Activated naive CD4-positive, alpha-beta T cell treated with anti-CD3 and anti-CD28 coated beads, Interleukin-2, amount 10 ng/mL, durations not matched to agents 7 days and 5 days (primary cell): ENCODE measurements at regions not wholly inside any gene's neighbourhood (a gene's known extent, or its start where the extent isn't known, plus 50 kb on each side); places are given as distances from the start of the nearest gene placed in this dataset.
"Not testable (repeated sequence)": the region's sequence is repeated elsewhere in the genome, so short reads cannot be mapped to it uniquely, and the experiment has no call there.

Source experiments
- CTCF ChIA-PET: fragments of 350-600 bp; sonication (Branson Sonifier 250); formaldehyde crosslinking; loops from one replicate; lab custom pipeline; 2021; ENCODE audit warnings: antibody characterized with exemption; lab: Charles Lee
- DNase-seq: peaks from one replicate; pipeline ENCODE4 v3.0.0-alpha.2; 2020
- H3K27ac Mint-ChIP-seq: one replicate; pipeline ENCODE4 v1.8.0; 2021; ENCODE audit warnings: mild to moderate bottlenecking, moderate library complexity, mixed read lengths
- H3K27me3 Mint-ChIP-seq: one replicate; pipeline ENCODE4 v1.8.0; 2021; ENCODE audit warnings: mild to moderate bottlenecking, mixed read lengths
- H3K36me3 Mint-ChIP-seq: one replicate; pipeline ENCODE4 v1.8.0; 2021; ENCODE audit warnings: mixed read lengths
- H3K4me1 Mint-ChIP-seq: one replicate; pipeline ENCODE4 v1.8.0; 2021; ENCODE audit warnings: mixed read lengths
- H3K4me3 Mint-ChIP-seq: one replicate; pipeline ENCODE4 v1.8.0; 2021; ENCODE audit warnings: mild to moderate bottlenecking, moderate library complexity, mixed read lengths
- H3K9me3 Mint-ChIP-seq: one replicate; pipeline ENCODE4 v1.8.0; 2021; ENCODE audit warnings: mixed read lengths

GRCh38 chr4:45207241-45207863 lies 481.0 kb upstream of the GNPDA2 start:
- CTCF ChIA-PET, DNase-seq, H3K4me1 Mint-ChIP-seq, H3K9me3 Mint-ChIP-seq, H3K27me3 Mint-ChIP-seq, H3K4me3 Mint-ChIP-seq, H3K27ac Mint-ChIP-seq, H3K36me3 Mint-ChIP-seq: not testable (repeated sequence)

GRCh38 chr4:45199736-45200135 lies 473.4 kb upstream of the GNPDA2 start:
- Mint-ChIP-seq H3K36me3 (no peaks in the 10 kb centered on the region), H3K27me3 (no peaks in the 10 kb centered on the region), H3K27ac (no peak overlapping the region), H3K9me3 (no peaks in the 10 kb centered on the region), H3K4me1 (no peaks in the 10 kb centered on the region), H3K4me3 (no peak overlapping the region)
- CTCF ChIA-PET: no interaction called here
- DNase-seq: no peak

- Mint-ChIP-seq H3K27me3 (no peaks in the 10 kb centered on the region), H3K9me3 (peaks cover 2% of the 10 kb centered on the region), H3K27ac (no peak overlapping the region), H3K4me1 (no peaks in the 10 kb centered on the region), H3K4me3 (no peak overlapping the region), H3K36me3 (no peaks in the 10 kb centered on the region)
- CTCF ChIA-PET: no interaction called here
- no peak for DNase-seq
Measured at GRCh38 chr4:45188501-45188900, 462.1 kb upstream of the GNPDA2 start.

- no peaks in the 10 kb centered on the region for H3K4me1 Mint-ChIP-seq
- peaks cover 2% of the 10 kb centered on the region for H3K9me3 Mint-ChIP-seq
- no peak for DNase-seq
- no peaks in the 10 kb centered on the region for H3K27me3 Mint-ChIP-seq
- H3K36me3 Mint-ChIP-seq: no peaks in the 10 kb centered on the region
- CTCF ChIA-PET: no interaction called here
- H3K4me3 Mint-ChIP-seq: no peak overlapping the region
- H3K27ac Mint-ChIP-seq: no peak overlapping the region
Measured at GRCh38 chr4:45186249-45186648, 459.9 kb upstream of the GNPDA2 start.

GRCh38 chr4:45183905-45184304 lies 457.5 kb upstream of the GNPDA2 start:
- no peaks in the 10 kb centered on the region for H3K4me1 Mint-ChIP-seq
- peaks cover 2% of the 10 kb centered on the region for H3K9me3 Mint-ChIP-seq
- DNase-seq: no peak
- H3K27ac Mint-ChIP-seq: no peak overlapping the region
- no peaks in the 10 kb centered on the region for H3K27me3 Mint-ChIP-seq
- H3K36me3 Mint-ChIP-seq: no peaks in the 10 kb centered on the region
- no peak overlapping the region for H3K4me3 Mint-ChIP-seq
- CTCF ChIA-PET: no interaction called here

GRCh38 chr4:45172636-45173035 lies 446.3 kb upstream of the GNPDA2 start:
- H3K36me3 Mint-ChIP-seq: no peaks in the 10 kb centered on the region
- DNase-seq: no peak
- no peak overlapping the region for H3K4me3 Mint-ChIP-seq
- H3K27ac Mint-ChIP-seq: no peak overlapping the region
- peaks cover 14% of the 10 kb centered on the region for H3K9me3 Mint-ChIP-seq
- H3K4me1 Mint-ChIP-seq: no peaks in the 10 kb centered on the region
- H3K27me3 Mint-ChIP-seq: no peaks in the 10 kb centered on the region
- CTCF ChIA-PET: no interaction called here

- CTCF ChIA-PET: no interaction called here
- Mint-ChIP-seq H3K9me3 (peaks cover 8% of the 10 kb centered on the region), H3K27ac (no peak overlapping the region), H3K4me1 (no peaks in the 10 kb centered on the region), H3K4me3 (no peak overlapping the region), H3K27me3 (no peaks in the 10 kb centered on the region), H3K36me3 (no peaks in the 10 kb centered on the region)
- DNase-seq: no peak
Measured at GRCh38 chr4:45160951-45161350, 434.6 kb upstream of the GNPDA2 start.

GRCh38 chr4:45155081-45155777 lies 428.9 kb upstream of the GNPDA2 start:
- no peak for DNase-seq
- H3K36me3 Mint-ChIP-seq: no peaks in the 10 kb centered on the region
- H3K4me3 Mint-ChIP-seq: no peak overlapping the region
- no peaks in the 10 kb centered on the region for H3K27me3 Mint-ChIP-seq
- H3K4me1 Mint-ChIP-seq: no peaks in the 10 kb centered on the region
- no peak overlapping the region for H3K27ac Mint-ChIP-seq
- CTCF ChIA-PET: no interaction called here
- no peaks in the 10 kb centered on the region for H3K9me3 Mint-ChIP-seq

GRCh38 chr4:45147866-45148265 lies 421.5 kb upstream of the GNPDA2 start:
- Mint-ChIP-seq H3K4me1 (no peaks in the 10 kb centered on the region), H3K9me3 (no peaks in the 10 kb centered on the region), H3K4me3 (no peak overlapping the region), H3K27ac (no peak overlapping the region), H3K36me3 (no peaks in the 10 kb centered on the region), H3K27me3 (no peaks in the 10 kb centered on the region)
- CTCF ChIA-PET: no interaction called here
- DNase-seq: no peak

GRCh38 chr4:45131020-45131419 lies 404.7 kb upstream of the GNPDA2 start:
- DNase-seq: no peak
- Mint-ChIP-seq H3K4me1 (no peaks in the 10 kb centered on the region), H3K27me3 (no peaks in the 10 kb centered on the region), H3K27ac (no peak overlapping the region), H3K36me3 (no peaks in the 10 kb centered on the region), H3K9me3 (peaks cover 11% of the 10 kb centered on the region), H3K4me3 (no peak overlapping the region)
- CTCF ChIA-PET: no interaction called here

- H3K27ac Mint-ChIP-seq: no peak overlapping the region
- no peak for DNase-seq
- H3K4me3 Mint-ChIP-seq: no peak overlapping the region
- CTCF ChIA-PET: no interaction called here
- H3K9me3 Mint-ChIP-seq: no peaks in the 10 kb centered on the region
- H3K36me3 Mint-ChIP-seq: no peaks in the 10 kb centered on the region
- H3K27me3 Mint-ChIP-seq: no peaks in the 10 kb centered on the region
- H3K4me1 Mint-ChIP-seq: no peaks in the 10 kb centered on the region
Measured at GRCh38 chr4:45122406-45122805, 396.1 kb upstream of the GNPDA2 start.

- H3K4me1 Mint-ChIP-seq: no peaks in the 10 kb centered on the region
- H3K9me3 Mint-ChIP-seq: no peaks in the 10 kb centered on the region
- no peaks in the 10 kb centered on the region for H3K27me3 Mint-ChIP-seq
- no peak overlapping the region for H3K4me3 Mint-ChIP-seq
- H3K27ac Mint-ChIP-seq: no peak overlapping the region
- CTCF ChIA-PET: no interaction called here
- H3K36me3 Mint-ChIP-seq: no peaks in the 10 kb centered on the region
- no peak for DNase-seq
Measured at GRCh38 chr4:45121426-45121975, 395.1 kb upstream of the GNPDA2 start.

- CTCF ChIA-PET: no interaction called here
- DNase-seq: no peak
- H3K9me3 Mint-ChIP-seq: no peaks in the 10 kb centered on the region
- H3K27me3 Mint-ChIP-seq: no peaks in the 10 kb centered on the region
- H3K36me3 Mint-ChIP-seq: no peaks in the 10 kb centered on the region
- no peak overlapping the region for H3K4me3 Mint-ChIP-seq
- no peak overlapping the region for H3K27ac Mint-ChIP-seq
- H3K4me1 Mint-ChIP-seq: no peaks in the 10 kb centered on the region
Measured at GRCh38 chr4:45120163-45120562, 393.8 kb upstream of the GNPDA2 start.

GRCh38 chr4:45119376-45119775 lies 393.0 kb upstream of the GNPDA2 start:
- no peak for DNase-seq
- Mint-ChIP-seq H3K4me3 (no peak overlapping the region), H3K4me1 (no peaks in the 10 kb centered on the region), H3K36me3 (no peaks in the 10 kb centered on the region), H3K27ac (no peak overlapping the region), H3K27me3 (no peaks in the 10 kb centered on the region), H3K9me3 (no peaks in the 10 kb centered on the region)
- CTCF ChIA-PET: no interaction called here

- H3K27me3 Mint-ChIP-seq: no peaks in the 10 kb centered on the region
- H3K36me3 Mint-ChIP-seq: no peaks in the 10 kb centered on the region
- H3K9me3 Mint-ChIP-seq: peaks cover 11% of the 10 kb centered on the region
- H3K4me1 Mint-ChIP-seq: no peaks in the 10 kb centered on the region
- no peak overlapping the region for H3K4me3 Mint-ChIP-seq
- CTCF ChIA-PET: no interaction called here
- no peak overlapping the region for H3K27ac Mint-ChIP-seq
- no peak for DNase-seq
Measured at GRCh38 chr4:45102716-45103115, 376.4 kb upstream of the GNPDA2 start.
